ENCODE measurements at regions not wholly inside any gene's neighbourhood (a gene's known extent, or its start where the extent isn't known, plus 50 kb on each side); places are given as distances from the start of the nearest gene placed in this dataset.

DNA sequence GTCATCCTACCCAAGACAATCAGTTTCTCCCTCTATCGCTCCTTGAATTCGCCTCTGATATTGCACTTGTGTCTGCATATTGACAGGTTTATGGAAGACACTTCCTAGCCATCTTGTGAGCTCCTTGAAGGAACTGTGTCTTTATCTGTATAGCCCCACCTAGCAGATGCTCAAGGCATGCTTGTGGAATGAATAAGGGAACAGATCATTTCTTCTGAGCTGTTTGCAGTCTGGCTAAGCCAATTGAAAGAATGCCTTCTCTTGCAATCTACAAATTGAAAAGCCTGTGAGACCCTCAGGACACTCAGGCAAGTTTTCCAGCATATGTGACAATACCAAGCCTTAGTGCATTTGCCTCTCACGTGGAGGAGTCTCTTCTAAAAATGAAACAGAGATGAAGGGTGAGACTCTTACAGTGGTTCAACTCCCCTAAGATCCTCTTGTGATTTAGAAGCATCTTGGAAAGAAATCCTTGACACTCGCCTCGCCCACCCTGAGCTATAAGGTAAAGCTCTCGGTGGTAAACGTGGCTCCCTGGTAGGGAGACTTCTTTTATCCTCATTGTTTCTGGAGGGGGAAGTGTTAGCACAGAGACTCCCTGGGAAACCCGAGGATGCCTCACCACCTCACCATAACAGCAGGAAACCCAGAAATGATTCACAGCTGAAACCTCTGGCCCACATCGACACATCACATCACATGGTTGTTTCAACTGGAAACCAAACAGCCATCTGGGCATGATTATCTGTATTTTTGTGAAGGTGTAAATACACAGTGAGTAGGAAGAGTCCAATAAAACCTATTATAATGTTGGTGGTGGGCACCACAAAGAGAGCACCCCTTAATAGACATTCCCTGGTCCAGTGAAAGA lies 112.3 kb upstream of the BCL2L14 start:
- TF ChIP-seq EZH2 (IDR thresholded peaks at IDR 0.05; ENCODE audit: insufficient read depth, poor library complexity, severe bottlenecking) (no peak), EZH2phosphoT487 (IDR thresholded peaks at IDR 0.05; ENCODE audit: insufficient read depth, low read depth) (no peak)
